ENCODE measurements at regions not wholly inside any gene's neighbourhood (a gene's known extent, or its start where the extent isn't known, plus 50 kb on each side); places are given as distances from the start of the nearest gene placed in this dataset.

GRCh38 chr14:82419933-82420332 is 886.3 kb upstream of the SEL1L start:
- TF ChIP-seq CTCF (IDR thresholded peaks at IDR 0.05) (no peak), POLR2A (IDR thresholded peaks at IDR 0.05) (no peak)
